ENCODE measurements at regions not wholly inside any gene's neighbourhood (a gene's known extent, or its start where the extent isn't known, plus 50 kb on each side); places are given as distances from the start of the nearest gene placed in this dataset.
A peak's percentile ranks its signal among the peaks of the same experiment; 100 is the strongest.
"Not testable (repeated sequence)": the region's sequence is repeated elsewhere in the genome, so short reads cannot be mapped to it uniquely, and the experiment has no call there.

DNA sequence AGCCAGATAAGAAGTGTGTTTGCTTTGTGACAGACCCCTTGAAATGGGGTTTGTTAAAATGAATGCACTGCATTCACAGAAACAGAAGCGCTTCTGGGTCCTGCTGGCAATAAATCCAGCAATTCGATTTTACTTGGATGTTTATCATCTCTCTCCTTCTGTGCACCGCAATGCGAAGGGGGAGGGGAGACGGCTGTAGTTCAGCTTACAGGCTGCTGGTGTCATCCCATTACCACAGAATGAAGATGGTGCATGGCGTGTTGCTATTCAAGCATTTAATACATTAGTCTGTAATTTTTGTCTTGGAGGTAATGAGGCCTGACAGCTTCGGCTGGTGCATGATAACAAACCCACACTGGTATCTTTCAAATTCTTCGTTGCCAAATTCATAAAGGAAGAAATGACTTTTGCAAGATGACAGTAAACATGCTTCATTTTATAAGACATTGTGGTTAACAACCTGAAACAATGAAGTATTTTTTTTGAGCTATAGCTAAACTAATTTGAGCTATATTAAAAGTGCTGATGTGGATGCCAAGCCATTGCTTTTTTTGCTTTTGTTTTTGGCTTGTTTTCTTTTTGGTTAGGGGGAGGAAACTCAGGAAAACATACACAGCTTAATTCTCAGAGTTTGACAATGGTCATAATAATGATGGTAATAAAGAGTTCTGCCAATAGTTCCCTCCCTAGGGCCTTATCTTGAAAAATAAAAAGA lies 418.3 kb downstream of the OTOL1 start:
- DNase-seq (ENCODE audit: low read depth) = peak; percentile 66

DNA sequence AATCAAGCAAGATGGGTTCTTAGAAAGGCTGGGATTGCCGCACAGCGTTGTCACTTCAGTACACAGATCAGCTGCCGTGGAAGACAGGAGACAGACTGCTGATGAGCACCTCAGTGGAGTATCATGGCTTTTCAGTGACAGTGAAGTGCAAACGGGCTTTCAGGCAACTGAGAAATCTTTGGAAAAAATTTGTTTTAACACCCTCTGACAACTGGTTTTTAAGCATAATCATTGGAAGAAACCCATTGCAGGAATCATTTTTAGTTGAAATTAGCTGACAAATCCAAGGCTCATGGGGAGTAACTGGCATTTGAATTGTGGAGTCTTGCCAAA lies 418.8 kb downstream of the OTOL1 start:
- no peak for DNase-seq (ENCODE audit: low read depth)

DNA sequence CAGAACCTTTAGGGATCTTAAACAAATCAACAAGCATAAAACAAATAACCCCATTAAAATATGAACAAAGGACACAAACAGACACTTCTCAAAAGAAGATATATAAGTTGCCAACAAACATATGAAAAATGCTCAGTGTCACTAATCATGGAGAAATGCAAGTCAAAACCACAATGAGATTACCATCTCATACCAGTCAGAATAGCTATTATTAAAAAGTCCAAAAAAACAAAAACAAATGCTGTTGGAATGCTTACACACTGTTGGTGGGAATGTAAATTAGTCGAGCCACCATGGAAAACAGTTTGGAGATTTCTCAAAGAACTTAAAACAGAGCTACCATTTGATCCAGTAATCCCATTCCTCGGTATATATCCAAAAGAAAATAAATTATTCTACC lies 423.6 kb downstream of the OTOL1 start:
- no peak for DNase-seq (ENCODE audit: low read depth)

DNA sequence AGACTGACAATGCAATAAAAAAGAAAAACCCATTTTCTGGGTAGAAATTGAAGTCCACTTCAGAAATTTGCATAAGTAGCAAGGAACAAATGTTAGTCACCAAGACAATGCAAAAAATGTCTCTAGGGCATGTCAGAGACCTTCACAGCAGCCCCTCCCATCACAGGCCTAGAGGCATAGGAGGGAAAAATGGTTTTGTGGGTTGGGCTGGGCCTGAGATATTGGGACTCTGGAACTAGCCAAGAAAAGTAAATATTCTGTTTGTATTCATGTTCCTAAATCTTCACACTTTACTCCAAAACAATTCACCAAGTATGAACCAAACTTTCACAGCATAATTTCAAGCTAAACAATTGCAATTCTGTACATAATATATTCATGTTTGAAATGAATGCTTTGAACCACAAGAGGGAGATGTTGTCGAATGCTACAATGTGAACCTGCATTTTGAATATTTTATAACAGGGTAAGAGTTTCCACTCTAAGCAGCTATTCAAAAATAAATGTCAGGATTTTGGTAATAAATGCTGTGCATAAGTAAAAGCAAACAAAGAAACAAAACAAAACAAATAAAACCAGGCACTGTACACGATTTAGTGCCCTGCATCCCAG lies 429.2 kb downstream of the OTOL1 start:
- no peak for DNase-seq (ENCODE audit: low read depth)

DNA sequence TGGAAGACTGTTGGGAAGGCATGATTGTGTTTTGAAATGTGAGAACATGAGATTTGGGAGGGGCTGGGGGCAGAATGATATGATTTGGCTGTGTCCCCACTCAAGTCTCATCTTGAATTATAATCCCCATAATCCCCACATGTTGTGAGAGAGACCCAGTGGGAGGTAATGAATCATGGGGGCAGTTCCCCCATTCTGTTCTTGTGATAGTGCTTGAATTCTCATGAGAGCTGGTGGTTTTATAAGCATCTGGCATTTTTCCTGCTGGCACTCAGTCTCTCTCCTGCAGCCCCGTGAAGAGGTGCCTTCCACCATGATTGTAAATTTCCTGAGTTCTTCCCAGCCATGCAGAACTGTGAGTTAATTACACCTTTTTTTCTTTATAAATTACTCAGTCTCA lies 430.5 kb downstream of the OTOL1 start:
- no peak for DNase-seq (ENCODE audit: low read depth)

DNA sequence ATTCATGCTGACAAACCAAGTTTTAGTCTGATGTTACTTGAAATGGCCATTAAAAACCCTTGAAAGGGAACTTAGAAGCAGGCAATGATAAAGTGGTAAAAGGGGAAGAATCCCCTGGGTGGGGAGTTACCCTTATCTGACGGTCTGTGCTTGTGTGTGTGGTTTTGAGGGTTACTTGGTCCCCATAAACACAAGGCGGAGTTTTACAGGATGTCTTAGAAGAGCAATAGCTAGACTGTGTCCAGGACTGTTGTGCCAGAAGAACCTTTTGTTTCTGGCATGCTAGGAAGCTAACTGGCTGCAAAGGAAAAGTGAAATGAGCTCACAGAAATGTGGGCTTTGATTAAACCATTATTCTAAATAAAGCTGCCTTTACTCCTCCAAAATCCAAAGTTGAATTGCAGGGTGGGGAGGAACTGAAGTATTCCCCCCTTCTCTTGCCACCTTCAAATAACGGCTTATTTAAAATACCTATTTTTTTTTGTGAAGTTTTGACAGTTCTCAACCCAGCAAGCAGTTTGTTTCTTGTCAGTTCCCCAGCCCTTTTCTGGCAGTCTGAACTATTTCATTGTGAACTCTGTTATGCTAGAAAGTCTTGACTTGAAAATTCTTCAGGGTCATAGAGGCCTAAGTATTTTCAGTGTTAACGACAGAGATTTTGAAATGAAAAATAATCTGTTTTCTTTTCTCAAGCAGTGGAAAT lies 443.5 kb downstream of the OTOL1 start:
- peak; percentile 3 for DNase-seq (ENCODE audit: low read depth)

DNA sequence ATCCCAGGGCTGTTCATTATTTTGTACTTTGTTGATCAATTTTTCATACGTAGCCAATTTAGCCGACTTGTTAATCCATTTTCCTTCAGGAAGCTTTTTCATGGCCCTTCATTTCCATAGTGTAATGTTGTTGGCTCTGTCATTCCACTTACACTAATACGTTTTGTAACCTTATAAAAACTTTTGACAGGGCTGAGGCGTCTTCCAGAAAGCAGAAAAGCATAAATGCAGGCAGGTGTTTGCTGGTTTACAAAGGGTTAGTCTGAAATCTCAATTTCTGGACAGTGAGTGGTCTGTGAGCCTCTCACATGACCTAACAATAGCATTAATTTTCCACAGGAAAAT lies 444.0 kb downstream of the OTOL1 start:
- DNase-seq (ENCODE audit: low read depth) = no peak

DNA sequence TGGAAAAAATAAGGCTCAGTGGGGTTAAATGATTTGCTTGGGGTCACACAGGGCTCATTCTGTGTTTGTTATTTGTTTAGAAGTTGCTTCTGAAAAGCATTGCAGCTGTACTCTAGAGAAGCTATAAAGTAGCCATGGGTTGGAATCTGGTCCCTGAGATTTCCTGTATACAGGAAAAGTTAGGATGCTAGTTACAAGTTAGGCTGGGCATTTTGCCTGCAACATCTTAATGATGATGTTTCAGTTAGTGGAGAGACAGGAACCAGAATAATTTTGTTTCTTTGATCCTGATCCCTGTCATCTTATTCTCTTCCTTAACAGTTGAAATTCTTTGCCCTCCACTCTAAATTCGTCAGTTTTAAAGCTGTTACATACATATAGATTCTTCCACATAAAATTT lies 445.3 kb downstream of the OTOL1 start:
- DNase-seq (ENCODE audit: low read depth) = no peak

DNA sequence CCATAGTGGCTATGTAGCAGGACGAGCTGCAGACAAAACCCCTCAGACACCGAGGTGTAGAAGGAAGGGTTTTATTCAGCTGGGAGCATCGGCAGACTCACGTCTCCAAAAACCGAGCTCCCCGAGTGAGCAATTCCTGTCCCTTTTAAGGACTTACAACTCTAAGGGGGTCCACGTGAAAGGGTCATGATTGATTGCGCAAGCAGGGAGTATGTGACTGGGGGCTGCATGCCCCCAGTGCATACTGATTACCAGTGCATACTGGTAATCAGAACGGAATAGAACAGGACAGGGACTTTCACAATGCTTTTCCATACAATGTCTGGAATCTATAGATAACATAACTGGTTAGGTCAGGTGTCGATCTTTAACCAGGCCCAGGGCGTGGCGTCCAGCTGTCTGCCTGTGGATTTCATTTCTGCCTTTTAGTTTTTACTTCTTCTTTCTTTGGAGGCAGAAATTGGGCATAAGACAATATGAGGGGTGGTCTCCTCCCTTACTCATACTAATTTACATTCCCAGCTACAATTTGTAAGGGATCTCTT lies 447.3 kb downstream of the OTOL1 start:
- DNase-seq (ENCODE audit: low read depth) = not testable (repeated sequence)

DNA sequence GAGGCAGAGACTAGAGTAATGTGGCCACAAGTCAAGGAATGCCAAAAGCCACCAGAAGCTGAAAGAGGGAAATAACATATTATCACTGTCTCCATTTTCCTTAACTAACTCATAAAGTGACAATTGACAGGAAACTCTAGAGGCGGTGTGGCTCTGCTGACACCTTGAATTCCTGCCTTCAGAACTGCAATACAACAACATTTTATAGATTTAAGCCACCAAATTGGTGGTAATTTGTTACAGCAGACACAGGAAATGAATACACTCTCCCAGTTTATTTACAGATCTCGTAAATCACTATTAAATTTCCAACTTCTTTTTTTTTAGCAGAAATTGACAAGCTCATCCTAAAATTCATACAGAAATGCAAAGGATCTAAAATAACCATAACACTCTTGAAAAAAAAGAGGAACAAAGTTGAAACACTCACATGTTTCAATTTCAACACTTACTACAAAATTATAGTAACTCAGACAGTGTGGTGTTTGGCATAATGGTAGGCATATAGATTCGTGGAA lies 449.9 kb downstream of the OTOL1 start:
- no peak for DNase-seq (ENCODE audit: low read depth)

DNA sequence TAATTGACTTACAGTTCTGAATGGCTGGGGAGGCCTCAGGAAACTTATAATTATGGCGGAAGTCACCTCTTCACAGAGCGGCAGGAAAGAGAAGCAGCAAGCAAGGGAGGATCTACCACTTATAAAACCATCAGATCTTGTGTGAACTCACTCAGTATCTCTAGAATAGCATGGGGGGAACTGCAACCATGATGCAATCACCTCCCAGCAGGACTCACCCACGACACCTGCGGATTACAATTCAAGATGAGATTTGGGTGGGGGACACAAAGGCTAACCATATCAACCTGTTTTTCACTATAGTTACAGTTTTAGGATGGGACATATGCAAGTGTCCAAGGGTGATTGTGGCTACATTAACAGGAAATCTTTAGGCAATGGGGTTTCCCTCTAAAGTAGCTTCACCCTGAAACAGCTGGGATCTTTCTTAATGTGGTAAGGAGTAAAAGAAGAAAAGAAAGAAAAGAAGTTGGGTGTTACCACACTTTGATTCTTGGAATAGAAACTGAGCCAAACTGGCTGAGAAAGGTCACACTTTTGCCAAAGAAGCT lies 453.8 kb downstream of the OTOL1 start:
- no peak for DNase-seq (ENCODE audit: low read depth)

DNA sequence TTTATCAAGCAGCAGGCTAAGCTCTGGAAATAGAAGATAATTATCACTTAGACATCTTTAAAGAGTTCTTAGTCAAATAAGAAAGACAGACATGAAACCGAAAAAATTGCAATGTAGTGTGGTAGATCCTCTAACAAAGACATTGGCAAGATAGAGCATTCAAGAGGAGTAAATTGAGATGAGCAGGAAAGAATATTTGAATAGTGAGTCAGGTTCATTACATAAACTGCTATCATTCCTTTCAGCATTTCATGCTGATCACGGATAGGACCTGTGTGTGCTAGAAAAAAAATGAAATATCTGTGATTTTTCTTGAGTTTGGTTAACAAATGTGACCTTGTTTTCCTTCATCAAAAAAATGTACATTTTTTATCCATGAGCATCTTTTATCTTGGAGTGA lies 460.9 kb downstream of the OTOL1 start:
- DNase-seq (ENCODE audit: low read depth) = no peak

DNA sequence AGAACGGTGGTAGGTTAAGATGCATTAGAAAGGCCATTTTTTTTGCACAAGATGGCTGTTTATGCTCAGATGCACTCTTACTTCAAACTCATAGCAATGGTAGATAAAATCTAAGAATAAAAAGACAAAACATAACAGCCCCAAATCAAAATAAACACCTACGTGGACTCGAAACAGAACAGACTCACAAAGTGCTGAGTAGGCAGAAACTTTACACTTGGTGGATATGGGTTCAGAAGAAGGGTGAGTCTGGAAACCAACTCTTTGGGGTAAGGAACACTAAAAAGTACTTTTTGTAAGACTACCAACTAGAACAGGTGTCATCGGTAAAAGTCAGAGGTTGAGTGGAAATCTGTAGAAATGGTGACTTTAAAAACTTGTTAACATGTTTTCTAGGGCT lies 468.2 kb downstream of the OTOL1 start:
- no peak for DNase-seq (ENCODE audit: low read depth)

DNA sequence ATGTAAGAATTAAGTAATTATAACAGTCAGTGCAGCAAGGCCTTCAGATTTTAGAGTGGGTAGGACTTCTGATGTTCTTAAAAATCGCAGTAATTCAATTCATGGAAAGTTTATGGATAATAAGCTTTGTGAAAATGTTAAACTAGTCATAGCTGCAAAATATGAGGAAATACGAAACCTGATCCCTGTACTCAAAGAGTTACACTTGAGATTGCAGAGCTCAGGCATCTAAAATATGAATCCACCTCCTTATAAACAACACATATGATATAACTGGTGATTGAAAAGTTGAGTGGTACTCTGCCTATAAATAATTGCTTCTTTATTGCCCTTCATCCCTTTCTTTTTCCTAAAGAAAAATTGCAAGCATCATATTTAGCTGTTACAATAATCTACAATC lies 473.3 kb downstream of the OTOL1 start:
- peak; percentile 64 for DNase-seq (ENCODE audit: low read depth)

DNA sequence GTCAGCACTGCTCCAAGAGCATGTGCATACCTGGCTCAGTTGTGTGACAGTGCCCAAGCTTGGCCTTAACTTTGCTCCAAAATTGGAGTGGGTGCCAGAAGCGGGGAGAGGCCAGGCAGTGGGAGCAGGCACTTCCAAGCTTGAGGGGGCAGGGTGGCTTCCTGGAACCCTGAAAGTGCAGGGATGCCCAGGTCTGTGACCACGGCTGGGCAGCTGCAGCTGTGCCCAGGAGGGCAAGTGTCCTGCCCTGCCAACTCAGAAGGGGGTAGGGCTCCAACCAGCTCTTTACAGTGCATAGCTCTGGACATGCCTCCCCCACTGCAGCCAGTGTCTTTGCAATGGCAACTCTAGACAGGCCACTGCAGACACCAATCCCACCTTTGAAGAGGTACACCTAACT lies 478.6 kb downstream of the OTOL1 start:
- DNase-seq (ENCODE audit: low read depth) = no peak

DNA sequence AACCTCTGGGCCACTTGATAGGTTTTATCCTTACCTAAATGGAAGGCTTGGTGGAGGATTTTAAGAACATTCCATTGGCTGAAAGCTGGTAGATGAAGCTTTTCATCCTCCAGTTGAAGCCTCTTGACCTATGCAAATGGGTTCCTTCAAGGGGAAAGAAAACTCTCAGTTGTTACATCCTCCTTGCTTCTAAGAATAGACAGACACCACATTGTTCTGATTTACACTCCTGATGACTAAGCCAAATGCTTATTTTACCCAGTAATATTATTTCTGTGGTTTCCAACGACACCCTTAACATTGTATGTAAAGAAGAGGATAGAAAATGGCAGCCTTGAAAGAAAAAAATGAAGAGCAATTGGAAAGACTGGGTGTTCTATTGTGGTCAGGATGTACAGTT lies 480.5 kb downstream of the OTOL1 start:
- DNase-seq (ENCODE audit: low read depth) = peak; percentile 71

DNA sequence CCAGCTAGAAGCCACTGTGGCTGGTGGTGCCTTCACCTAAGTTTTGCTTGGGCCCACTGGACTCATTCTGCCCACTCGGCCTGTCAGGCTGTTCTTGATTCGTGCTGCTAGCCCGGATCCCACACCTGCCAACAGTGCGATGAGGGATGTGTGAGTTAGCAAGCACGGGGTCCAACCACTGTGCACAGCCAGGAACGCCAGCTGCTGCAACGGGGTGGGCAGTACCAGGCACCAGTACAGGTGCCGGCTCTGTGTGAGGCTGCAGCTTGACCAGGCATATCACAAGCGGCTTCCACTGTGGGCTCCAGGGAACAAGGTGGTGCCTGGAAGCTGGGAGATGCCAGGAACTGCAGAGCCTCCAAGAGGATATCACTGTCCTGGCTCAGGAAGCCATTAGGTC lies 481.2 kb downstream of the OTOL1 start:
- DNase-seq (ENCODE audit: low read depth) = no peak

DNA sequence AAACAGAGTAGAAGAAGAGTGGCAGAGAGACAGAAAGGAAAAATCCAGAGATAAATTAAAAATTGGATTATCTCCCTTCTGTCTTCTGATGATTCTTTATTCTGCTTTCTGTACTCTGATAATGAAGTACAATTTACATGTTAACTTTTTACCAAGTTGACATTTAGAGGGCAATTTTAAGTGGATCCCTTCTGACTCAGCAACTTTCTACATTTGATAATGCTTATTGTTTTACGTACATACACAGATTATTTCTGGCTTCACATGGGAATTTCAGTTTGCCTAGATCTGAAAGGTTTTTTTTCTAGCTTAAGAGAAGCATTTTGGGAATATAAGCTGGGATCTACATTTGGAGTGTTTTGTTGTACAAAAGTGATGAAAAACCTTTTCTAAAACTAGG lies 491.3 kb downstream of the OTOL1 start:
- no peak for DNase-seq (ENCODE audit: low read depth)

DNA sequence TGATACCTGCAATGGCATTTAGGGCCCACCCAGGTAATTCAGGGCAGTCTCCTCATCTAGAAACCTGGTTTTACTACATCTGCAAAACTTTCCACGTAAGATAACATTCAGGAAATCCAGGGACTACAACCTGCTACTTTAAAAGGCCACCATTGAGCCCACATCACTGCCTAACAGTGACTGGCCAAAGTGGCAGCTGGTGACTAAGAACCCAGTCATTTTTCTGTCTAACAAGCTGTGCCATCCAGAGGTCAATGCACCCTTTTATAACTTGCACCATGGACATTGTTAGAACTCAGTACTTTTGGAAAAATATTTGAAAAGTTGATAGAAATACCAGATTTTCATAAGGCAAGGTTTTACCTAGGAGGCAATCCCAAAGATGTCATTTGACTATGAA lies 492.4 kb downstream of the OTOL1 start:
- no peak for DNase-seq (ENCODE audit: low read depth)

DNA sequence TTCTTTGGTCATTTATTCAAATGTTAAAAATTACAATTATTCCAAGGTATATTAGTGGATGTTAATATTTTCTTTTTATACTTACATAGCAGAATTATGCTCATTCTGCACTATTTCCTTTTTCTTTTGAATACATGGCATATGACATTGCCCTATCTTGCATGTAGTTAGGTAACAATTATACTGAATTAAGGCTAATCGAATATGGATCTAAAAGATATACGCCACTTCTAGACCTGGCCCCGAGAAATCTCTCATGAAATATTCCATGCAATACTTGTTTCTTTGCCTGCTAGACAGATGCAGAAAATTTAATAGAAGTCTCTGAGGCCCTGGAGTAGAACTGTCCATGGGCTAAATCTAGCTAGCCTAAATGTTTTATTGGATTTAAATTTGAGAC lies 493.4 kb downstream of the OTOL1 start:
- DNase-seq (ENCODE audit: low read depth) = no peak

DNA sequence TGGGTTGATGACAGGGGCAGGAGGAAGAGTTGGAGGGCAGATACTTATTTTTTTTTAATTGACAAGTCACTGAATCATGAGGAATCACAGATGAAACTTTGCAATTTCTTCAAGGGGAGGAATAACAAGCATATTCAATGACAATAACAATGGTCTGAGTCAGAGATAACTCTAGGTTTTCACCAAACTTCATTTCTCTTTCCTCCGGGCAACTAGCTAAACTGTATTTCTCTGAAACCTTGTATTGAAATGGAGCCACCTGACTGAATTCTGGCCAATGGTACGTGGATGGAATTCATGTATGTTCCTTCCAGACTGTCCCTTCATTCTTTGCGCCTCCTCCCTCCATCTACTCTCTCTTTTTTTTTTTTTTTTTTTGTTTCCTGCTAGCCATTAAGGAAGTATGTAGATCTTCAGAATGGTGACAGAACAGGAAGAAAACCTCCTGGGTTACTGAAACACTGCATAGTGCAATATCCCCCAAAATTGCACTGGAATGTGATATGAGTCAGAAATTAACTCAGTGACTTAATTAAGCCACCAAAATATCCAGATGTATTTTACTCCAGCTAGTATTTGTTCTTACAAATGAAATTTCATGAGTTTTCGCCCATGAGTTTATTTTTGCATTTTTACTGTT lies 495.4 kb downstream of the OTOL1 start:
- DNase-seq (ENCODE audit: low read depth) = no peak

DNA sequence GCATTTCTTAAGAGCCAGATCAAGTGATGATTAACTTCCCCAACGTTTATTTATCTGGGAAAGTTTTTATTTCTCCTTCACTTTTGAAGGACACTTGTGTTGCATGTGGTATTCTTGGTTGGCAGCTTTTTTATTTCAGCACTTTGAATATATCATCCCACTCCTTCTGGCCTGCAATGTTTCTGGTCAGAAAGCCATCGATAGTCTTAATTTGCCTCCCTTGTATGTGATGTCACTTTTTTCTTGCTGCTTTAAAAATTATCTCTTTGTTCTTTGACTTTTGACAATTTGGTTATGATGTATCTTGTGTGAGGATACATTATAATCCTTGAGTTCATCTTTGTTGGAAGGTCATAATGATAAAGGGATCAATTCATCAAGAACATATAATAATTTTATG lies 503.2 kb downstream of the OTOL1 start:
- DNase-seq (ENCODE audit: low read depth) = no peak

DNA sequence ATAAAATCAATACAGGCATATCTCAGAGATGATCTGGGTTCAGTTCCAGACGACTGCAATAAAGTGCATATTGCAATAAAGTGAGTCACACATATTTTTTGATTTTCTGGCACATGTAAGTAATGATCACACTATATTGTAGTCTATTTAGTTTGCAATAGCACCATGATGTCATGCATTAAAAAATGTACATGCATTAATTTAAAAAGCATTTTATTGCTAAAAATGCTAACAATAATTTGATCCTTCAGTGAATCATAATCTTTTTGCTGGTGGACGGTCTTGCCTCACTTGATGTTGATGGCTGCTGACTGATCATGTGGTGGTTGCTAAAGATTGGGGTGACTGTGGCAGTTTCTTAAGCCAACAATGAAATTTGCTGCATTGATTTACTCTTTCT lies 511.1 kb downstream of the OTOL1 start:
- peak; percentile 62 for DNase-seq (ENCODE audit: low read depth)

Measured in fibroblast of gingiva (primary cell).